ENCODE measurements at regions not wholly inside any gene's neighbourhood (a gene's known extent, or its start where the extent isn't known, plus 50 kb on each side); places are given as distances from the start of the nearest gene placed in this dataset.

- H3K4me3 ChIP-seq (ENCODE audit: control insufficient read depth, low read depth, low read length): no peak overlapping the region
- DNase-seq (ENCODE audit: low read depth): no peak
- TF ChIP-seq, protein P1, sequence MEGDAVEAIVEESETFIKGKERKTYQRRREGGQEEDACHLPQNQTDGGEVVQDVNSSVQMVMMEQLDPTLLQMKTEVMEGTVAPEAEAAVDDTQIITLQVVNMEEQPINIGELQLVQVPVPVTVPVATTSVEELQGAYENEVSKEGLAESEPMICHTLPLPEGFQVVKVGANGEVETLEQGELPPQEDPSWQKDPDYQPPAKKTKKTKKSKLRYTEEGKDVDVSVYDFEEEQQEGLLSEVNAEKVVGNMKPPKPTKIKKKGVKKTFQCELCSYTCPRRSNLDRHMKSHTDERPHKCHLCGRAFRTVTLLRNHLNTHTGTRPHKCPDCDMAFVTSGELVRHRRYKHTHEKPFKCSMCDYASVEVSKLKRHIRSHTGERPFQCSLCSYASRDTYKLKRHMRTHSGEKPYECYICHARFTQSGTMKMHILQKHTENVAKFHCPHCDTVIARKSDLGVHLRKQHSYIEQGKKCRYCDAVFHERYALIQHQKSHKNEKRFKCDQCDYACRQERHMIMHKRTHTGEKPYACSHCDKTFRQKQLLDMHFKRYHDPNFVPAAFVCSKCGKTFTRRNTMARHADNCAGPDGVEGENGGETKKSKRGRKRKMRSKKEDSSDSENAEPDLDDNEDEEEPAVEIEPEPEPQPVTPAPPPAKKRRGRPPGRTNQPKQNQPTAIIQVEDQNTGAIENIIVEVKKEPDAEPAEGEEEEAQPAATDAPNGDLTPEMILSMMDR (IDR thresholded peaks at IDR 0.05; ENCODE audit: control insufficient read depth, insufficient read depth, low read depth, low read length, missing control alignments): no peak
These were observed 234.6 kb upstream of the IRF2BP2 start for GRCh38 chr1:234844479-234845031.

- H3K4me3 ChIP-seq (ENCODE audit: control insufficient read depth, low read depth, low read length): no peak overlapping the region
- TF ChIP-seq, protein P1 (IDR thresholded peaks at IDR 0.05; ENCODE audit: control insufficient read depth, insufficient read depth, low read depth, low read length, missing control alignments): no peak
- no peak for DNase-seq (ENCODE audit: low read depth)
These were observed 234.0 kb upstream of the IRF2BP2 start for GRCh38 chr1:234843946-234844345.

GRCh38 chr1:234842726-234843641, 233.0 kb upstream of the IRF2BP2 start:
- TF ChIP-seq, protein P1 (IDR thresholded peaks at IDR 0.05; ENCODE audit: control insufficient read depth, insufficient read depth, low read depth, low read length, missing control alignments): no peak
- DNase-seq (ENCODE audit: low read depth): no peak
- H3K4me3 ChIP-seq (ENCODE audit: control insufficient read depth, low read depth, low read length): no peak overlapping the region

DNA sequence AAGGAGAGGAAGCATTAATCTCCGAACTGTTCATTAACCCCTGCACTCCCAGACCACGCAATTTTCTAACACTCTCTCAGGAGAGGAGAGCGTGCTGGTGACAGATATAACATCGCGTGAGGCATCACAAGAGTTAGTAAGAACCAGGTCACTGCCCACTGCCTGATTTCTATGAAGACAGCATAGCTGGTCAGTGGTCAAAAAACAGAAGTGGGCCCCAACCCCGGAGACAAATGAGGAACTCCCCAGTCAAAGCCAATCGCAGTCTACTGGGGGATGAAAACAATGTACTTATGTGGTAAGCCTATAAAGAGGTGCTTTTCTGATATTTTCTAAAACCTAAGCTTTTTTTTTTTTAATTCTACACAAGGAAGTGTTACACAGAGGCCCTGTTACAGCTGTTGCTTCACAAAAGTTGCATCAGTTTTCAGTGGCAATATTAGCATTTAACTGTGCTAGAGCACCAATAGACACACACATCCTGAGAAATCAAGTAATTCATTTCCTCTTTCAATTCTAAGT, 231.8 kb upstream of the IRF2BP2 start:
- no peak for DNase-seq (ENCODE audit: low read depth)
- TF ChIP-seq, protein P1 (IDR thresholded peaks at IDR 0.05; ENCODE audit: control insufficient read depth, insufficient read depth, low read depth, low read length, missing control alignments): no peak
- H3K4me3 ChIP-seq (ENCODE audit: control insufficient read depth, low read depth, low read length): no peak overlapping the region

- H3K4me3 ChIP-seq (ENCODE audit: control insufficient read depth, low read depth, low read length): no peak overlapping the region
- TF ChIP-seq, protein P1 (IDR thresholded peaks at IDR 0.05; ENCODE audit: control insufficient read depth, insufficient read depth, low read depth, low read length, missing control alignments): no peak
- no peak for DNase-seq (ENCODE audit: low read depth)
These were observed 231.3 kb upstream of the IRF2BP2 start for GRCh38 chr1:234841281-234841680.

DNA sequence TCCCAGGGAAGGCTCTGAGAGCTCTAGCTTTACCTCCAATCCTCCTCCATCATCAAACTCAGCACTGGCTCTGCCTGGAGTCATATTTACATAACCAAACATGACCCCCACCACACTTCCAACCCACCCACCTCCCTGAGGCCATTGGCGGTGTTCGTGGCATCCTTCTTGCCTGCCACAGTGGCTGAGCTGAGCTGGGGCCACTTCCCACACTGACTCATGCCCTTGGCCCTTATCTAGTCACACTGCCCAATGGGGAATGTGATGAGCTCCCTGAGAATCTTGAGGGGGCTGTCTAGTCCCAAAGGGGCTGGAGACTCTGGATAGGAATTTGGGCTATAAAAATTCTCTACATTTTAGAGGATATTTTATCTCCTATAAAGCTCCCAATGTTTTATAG, 230.9 kb upstream of the IRF2BP2 start:
- peak; percentile 40 for DNase-seq (ENCODE audit: low read depth)
- TF ChIP-seq, protein P1 (IDR thresholded peaks at IDR 0.05; ENCODE audit: control insufficient read depth, insufficient read depth, low read depth, low read length, missing control alignments): no peak
- no peak overlapping the region for H3K4me3 ChIP-seq (ENCODE audit: control insufficient read depth, low read depth, low read length)
